SK-N-SH (cell line): ENCODE measurements at regions not wholly inside any gene's neighbourhood (a gene's known extent, or its start where the extent isn't known, plus 50 kb on each side); places are given as distances from the start of the nearest gene placed in this dataset.

ENCODE experiments used
- CTCF ChIA-PET: fragments of 300-600, 350-600 bp; formaldehyde crosslinking; extraction: SDS; loops from one replicate; lab custom pipeline; 2021; lab: Yijun Ruan, JAX
- POLR2A ChIA-PET: fragments of 350-600 bp; sonication (Branson Sonifier 250); formaldehyde crosslinking; extraction: SDS; loops from one replicate; lab custom pipeline; 2020; ENCODE audit warnings: antibody characterized with exemption, inconsistent platforms; lab: Yijun Ruan, JAX
- DNase-seq: peaks from one replicate; pipeline ENCODE4 v3.0.0; 2012
- H2AFZ ChIP-seq: fragments of 200-600 bp; sonication (generic); 2 replicates; pipeline ENCODE4 v1.8.1; 2016; ENCODE audit warnings: antibody characterized with exemption, mild to moderate bottlenecking, low read depth
- H3F3A ChIP-seq: fragments of 200-600 bp; sonication (generic); replicated peaks from 2 replicates; pipeline ENCODE3; 2016; ENCODE audit warnings: antibody characterized with exemption, mild to moderate bottlenecking; ENCODE audit not compliant: insufficient read depth
- H3K27ac ChIP-seq, 2 experiments: fragments of 200-500 bp in 1 of 2; fragments of 200-600 bp in 1 of 2; sonication (Bioruptor generic) in 1 of 2; sonication (generic), shearing (Covaris generic) in 1 of 2; 2 replicates each; pipeline versions ENCODE4 v1.5.1 to v1.6.1; 2014 to 2016; ENCODE audit warnings: low read depth in 2 of 2, inconsistent platforms in 1 of 2, low read length in 1 of 2, mild to moderate bottlenecking in 1 of 2, mixed read lengths in 1 of 2
- H3K27me3 ChIP-seq: fragments of 200-600 bp; sonication (generic), shearing (Covaris generic); 2 replicates; pipeline ENCODE4 v1.6.1; 2016; ENCODE audit warnings: mixed run types; ENCODE audit not compliant: insufficient read depth
- H3K36me3 ChIP-seq, 2 experiments: fragments of 200-500 bp in 1 of 2; fragments of 200-600 bp in 1 of 2; sonication (Bioruptor generic) in 1 of 2; sonication (generic) in 1 of 2; replicated peaks in 1 of 2; 2 replicates each; pipeline versions ENCODE3 to v1.5.1; 2014 to 2016; ENCODE audit warnings: low read length in 1 of 2, mild to moderate bottlenecking in 1 of 2; ENCODE audit not compliant: insufficient read depth in 2 of 2, control insufficient read depth in 1 of 2
- H3K4me1 ChIP-seq, 2 experiments: fragments of 200-500 bp in 1 of 2; fragments of 200-600 bp in 1 of 2; sonication (Bioruptor generic) in 1 of 2; sonication (generic), shearing (Covaris generic) in 1 of 2; 2 replicates each; pipeline versions ENCODE4 v1.5.1 to v1.6.1; 2014 to 2016; ENCODE audit warnings: low read depth in 1 of 2, low read length in 1 of 2, mixed run types in 1 of 2; ENCODE audit not compliant: insufficient read depth in 2 of 2, control insufficient read depth in 1 of 2
- H3K4me2 ChIP-seq: fragments of 200-600 bp; sonication (generic), shearing (Covaris generic); 2 replicates; pipeline ENCODE4 v1.6.1; 2017; ENCODE audit warnings: mixed run types
- H3K4me3 ChIP-seq, 2 experiments: fragments of 200-500 bp in 1 of 2; fragments of 200-600 bp in 1 of 2; sonication (Bioruptor generic) in 1 of 2; sonication (generic), shearing (Covaris generic) in 1 of 2; 2 replicates each; pipeline versions ENCODE4 v1.5.1 to v1.8.1; 2014 to 2016; ENCODE audit warnings: low read depth in 2 of 2, inconsistent platforms in 1 of 2, low read length in 1 of 2, mild to moderate bottlenecking in 1 of 2, mixed read lengths in 1 of 2, moderate library complexity in 1 of 2
- H3K79me2 ChIP-seq: fragments of 200-600 bp; sonication (generic); 2 replicates; pipeline ENCODE4 v1.8.1; 2017; ENCODE audit warnings: mild to moderate bottlenecking; ENCODE audit not compliant: insufficient read depth
- H3K9ac ChIP-seq: fragments of 200-600 bp; sonication (generic); 2 replicates; pipeline ENCODE4 v1.6.1; 2017; ENCODE audit warnings: mixed run types
- H3K9me2 ChIP-seq: fragments of 200-600 bp; sonication (generic); 2 replicates; pipeline ENCODE4 v1.6.1; 2017; ENCODE audit warnings: mixed run types
- H3K9me3 ChIP-seq: fragments of 200-600 bp; sonication (generic); 2 replicates; pipeline ENCODE4 v1.6.1; 2017; ENCODE audit warnings: mixed run types, mild to moderate bottlenecking, moderate library complexity
- H4K20me1 ChIP-seq: fragments of 200-600 bp; sonication (generic); 2 replicates; pipeline ENCODE4 v1.6.1; 2017; ENCODE audit warnings: mild to moderate bottlenecking, mixed run types; ENCODE audit not compliant: insufficient read depth
- GABPA ChIP-seq: IDR thresholded peaks from 2 replicates; pipeline ENCODE4 v1.4.0; 2012; ENCODE audit warnings: low read depth, mild to moderate bottlenecking
- NRF1 ChIP-seq: IDR thresholded peaks from 2 replicates; pipeline ENCODE4 v1.6.1; 2012; ENCODE audit warnings: low read depth, mild to moderate bottlenecking, low read length
- YY1 ChIP-seq: IDR thresholded peaks from 2 replicates; pipeline ENCODE4 v1.4.0; 2012; ENCODE audit warnings: low read depth, mild to moderate bottlenecking
- WGBS: methylation state at CpG from one replicate; pipeline ENCODE4 v1.1.6; 2017; ENCODE audit warnings: low lambda C conversion rate; 5-methylcytosine and 5-hydroxymethylcytosine counted together
- TF ChIP-seq, protein P1 (sequence below): fragments of 150-350 bp; IDR thresholded peaks from 2 replicates; pipeline ENCODE4 v1.6.1; 2016; ENCODE audit warnings: mild to moderate bottlenecking, low read depth, low read length
- TF ChIP-seq, protein P2 (sequence below): fragments of 150-350 bp; IDR thresholded peaks from 2 replicates; pipeline ENCODE4 v1.6.1; 2017; ENCODE audit warnings: antibody characterized with exemption, low read length, low read depth, borderline replicate concordance
- TF ChIP-seq, protein P3 (sequence below): IDR thresholded peaks from 2 replicates; pipeline ENCODE4 v1.6.1; 2012; ENCODE audit warnings: mild to moderate bottlenecking, low read depth, low read length, moderate library complexity

DNA sequence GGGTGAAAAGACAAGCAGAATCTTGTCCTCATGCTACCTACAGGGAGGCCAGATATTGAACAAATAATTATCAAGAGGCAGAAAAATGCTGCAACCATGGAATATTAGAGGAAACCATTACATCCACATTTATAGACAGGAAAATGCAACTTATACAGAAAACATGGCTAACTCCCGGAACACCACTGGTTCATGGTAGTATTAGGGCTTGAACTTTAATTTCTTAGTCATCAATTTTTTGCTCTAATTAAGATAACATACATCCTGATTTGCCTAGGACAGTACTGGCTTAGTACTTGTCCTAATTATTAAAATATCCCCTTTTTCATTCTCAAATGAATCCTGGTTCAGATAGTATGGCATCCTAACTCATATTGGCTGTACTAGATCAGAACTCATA, 76.3 kb upstream of the TGFBR2 start:
- no peak overlapping the region for H3K4me3 ChIP-seq
- no peak overlapping the region for H3K4me2 ChIP-seq
- 94% methylated on average over 1 of the region's 1 CpG for WGBS
- no peaks in the 10 kb centered on the region for H3K79me2 ChIP-seq
- TF ChIP-seq, protein P1, sequence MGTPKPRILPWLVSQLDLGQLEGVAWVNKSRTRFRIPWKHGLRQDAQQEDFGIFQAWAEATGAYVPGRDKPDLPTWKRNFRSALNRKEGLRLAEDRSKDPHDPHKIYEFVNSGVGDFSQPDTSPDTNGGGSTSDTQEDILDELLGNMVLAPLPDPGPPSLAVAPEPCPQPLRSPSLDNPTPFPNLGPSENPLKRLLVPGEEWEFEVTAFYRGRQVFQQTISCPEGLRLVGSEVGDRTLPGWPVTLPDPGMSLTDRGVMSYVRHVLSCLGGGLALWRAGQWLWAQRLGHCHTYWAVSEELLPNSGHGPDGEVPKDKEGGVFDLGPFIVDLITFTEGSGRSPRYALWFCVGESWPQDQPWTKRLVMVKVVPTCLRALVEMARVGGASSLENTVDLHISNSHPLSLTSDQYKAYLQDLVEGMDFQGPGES: no peak
- TF ChIP-seq, protein P2, sequence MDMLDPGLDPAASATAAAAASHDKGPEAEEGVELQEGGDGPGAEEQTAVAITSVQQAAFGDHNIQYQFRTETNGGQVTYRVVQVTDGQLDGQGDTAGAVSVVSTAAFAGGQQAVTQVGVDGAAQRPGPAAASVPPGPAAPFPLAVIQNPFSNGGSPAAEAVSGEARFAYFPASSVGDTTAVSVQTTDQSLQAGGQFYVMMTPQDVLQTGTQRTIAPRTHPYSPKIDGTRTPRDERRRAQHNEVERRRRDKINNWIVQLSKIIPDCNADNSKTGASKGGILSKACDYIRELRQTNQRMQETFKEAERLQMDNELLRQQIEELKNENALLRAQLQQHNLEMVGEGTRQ: no peak
- no peak for TF ChIP-seq GABPA
- H2AFZ ChIP-seq: no peak overlapping the region
- no peak overlapping the region for H3K9ac ChIP-seq
- DNase-seq: no peak
- ChIA-PET CTCF (no interaction called here), POLR2A (no interaction called here)
- no peaks in the 10 kb centered on the region for H4K20me1 ChIP-seq
- no peaks in the 10 kb centered on the region for H3K9me2 ChIP-seq
- no peaks in the 10 kb centered on the region for H3K4me1 ChIP-seq
- no peaks in the 10 kb centered on the region for H3K9me3 ChIP-seq
- H3F3A ChIP-seq: no peaks in the 10 kb centered on the region
- H3K36me3 ChIP-seq: no peaks in the 10 kb centered on the region
- no peak overlapping the region for H3K27ac ChIP-seq
- no peaks in the 10 kb centered on the region for H3K27me3 ChIP-seq

DNA sequence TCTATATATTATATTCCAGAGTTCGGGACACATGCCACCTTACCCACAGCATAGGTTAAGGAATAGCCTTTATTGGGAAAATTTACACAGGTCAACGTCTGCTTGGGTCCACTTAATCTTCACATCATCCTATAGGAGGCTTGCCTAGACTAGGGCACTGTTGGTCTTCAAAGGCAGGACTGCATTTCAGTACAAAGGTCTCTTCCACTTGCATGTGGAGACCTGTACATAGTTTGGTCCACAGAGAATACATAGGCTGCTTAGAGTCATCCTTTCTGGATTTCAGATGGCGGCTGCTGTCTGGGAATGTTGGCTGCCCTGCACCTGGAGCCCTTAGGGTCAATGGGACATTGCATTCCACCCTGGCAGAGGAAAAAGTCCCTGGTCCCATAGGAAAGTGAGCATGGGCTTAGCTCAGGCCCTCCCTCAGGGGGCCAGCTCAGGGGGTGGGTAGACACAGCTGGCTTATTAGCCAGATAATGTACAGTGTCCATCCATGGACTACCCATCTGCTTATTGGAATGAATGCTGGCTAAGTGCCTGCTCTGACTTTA, 75.3 kb upstream of the TGFBR2 start:
- H3K27me3 ChIP-seq: no peaks in the 10 kb centered on the region
- H3K4me2 ChIP-seq: no peak overlapping the region
- no peak for DNase-seq
- no peak overlapping the region for H2AFZ ChIP-seq
- no peaks in the 10 kb centered on the region for H3K9me2 ChIP-seq
- H3K9ac ChIP-seq: no peak overlapping the region
- H4K20me1 ChIP-seq: no peaks in the 10 kb centered on the region
- no peaks in the 10 kb centered on the region for H3K4me1 ChIP-seq
- 83% methylated on average over 3 of the region's 3 CpGs for WGBS
- no peaks in the 10 kb centered on the region for H3K79me2 ChIP-seq
- H3K9me3 ChIP-seq: no peaks in the 10 kb centered on the region
- TF ChIP-seq YY1: no peak
- TF ChIP-seq, protein P3, sequence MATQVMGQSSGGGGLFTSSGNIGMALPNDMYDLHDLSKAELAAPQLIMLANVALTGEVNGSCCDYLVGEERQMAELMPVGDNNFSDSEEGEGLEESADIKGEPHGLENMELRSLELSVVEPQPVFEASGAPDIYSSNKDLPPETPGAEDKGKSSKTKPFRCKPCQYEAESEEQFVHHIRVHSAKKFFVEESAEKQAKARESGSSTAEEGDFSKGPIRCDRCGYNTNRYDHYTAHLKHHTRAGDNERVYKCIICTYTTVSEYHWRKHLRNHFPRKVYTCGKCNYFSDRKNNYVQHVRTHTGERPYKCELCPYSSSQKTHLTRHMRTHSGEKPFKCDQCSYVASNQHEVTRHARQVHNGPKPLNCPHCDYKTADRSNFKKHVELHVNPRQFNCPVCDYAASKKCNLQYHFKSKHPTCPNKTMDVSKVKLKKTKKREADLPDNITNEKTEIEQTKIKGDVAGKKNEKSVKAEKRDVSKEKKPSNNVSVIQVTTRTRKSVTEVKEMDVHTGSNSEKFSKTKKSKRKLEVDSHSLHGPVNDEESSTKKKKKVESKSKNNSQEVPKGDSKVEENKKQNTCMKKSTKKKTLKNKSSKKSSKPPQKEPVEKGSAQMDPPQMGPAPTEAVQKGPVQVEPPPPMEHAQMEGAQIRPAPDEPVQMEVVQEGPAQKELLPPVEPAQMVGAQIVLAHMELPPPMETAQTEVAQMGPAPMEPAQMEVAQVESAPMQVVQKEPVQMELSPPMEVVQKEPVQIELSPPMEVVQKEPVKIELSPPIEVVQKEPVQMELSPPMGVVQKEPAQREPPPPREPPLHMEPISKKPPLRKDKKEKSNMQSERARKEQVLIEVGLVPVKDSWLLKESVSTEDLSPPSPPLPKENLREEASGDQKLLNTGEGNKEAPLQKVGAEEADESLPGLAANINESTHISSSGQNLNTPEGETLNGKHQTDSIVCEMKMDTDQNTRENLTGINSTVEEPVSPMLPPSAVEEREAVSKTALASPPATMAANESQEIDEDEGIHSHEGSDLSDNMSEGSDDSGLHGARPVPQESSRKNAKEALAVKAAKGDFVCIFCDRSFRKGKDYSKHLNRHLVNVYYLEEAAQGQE: no peak
- no peak for TF ChIP-seq NRF1
- ChIA-PET CTCF (no interaction called here), POLR2A (no interaction called here)
- no peaks in the 10 kb centered on the region for H3K36me3 ChIP-seq
- H3K27ac ChIP-seq: no peak overlapping the region
- no peak overlapping the region for H3K4me3 ChIP-seq
- no peaks in the 10 kb centered on the region for H3F3A ChIP-seq
